DND-41 (cell line): ENCODE measurements at regions not wholly inside any gene's neighbourhood (a gene's known extent, or its start where the extent isn't known, plus 50 kb on each side); places are given as distances from the start of the nearest gene placed in this dataset.

Source experiments
- ATAC-seq: fragments of 200-7000 bp; cut with Tn5 transposase; 3 replicates; pipeline ENCODE4 v1.9.1; 2021; ENCODE audit warnings: low read depth; ENCODE audit not compliant: insufficient read depth
- DNase-seq: peaks from one replicate; pipeline ENCODE4 v3.0.0-alpha.2; 2020
- H2AFZ ChIP-seq: 2 replicates; pipeline ENCODE4 v1.6.0; 2012; ENCODE audit warnings: low read depth, low read length
- H3K27ac ChIP-seq: 2 replicates; pipeline ENCODE4 v1.5.1; 2012; ENCODE audit warnings: low read length, inconsistent platforms
- H3K27me3 ChIP-seq: fragments of 200-600 bp; sonication (generic); 2 replicates; pipeline ENCODE4 v1.6.0; 2012; ENCODE audit warnings: low read length, mild to moderate bottlenecking, inconsistent platforms; ENCODE audit not compliant: insufficient read depth, poor library complexity
- H3K36me3 ChIP-seq: 2 replicates; pipeline ENCODE4 v1.5.1; 2012; ENCODE audit warnings: low read length, inconsistent platforms; ENCODE audit not compliant: insufficient read depth
- H3K4me1 ChIP-seq: 2 replicates; pipeline ENCODE4 v1.5.1; 2012; ENCODE audit warnings: mild to moderate bottlenecking, low read length; ENCODE audit not compliant: insufficient read depth
- H3K4me2 ChIP-seq: 2 replicates; pipeline ENCODE4 v1.6.0; 2012; ENCODE audit warnings: mild to moderate bottlenecking, moderate library complexity, low read length, inconsistent platforms; ENCODE audit not compliant: insufficient read depth
- H3K4me3 ChIP-seq, 2 experiments: fragments of 200-600 bp in 1 of 2; shearing (Covaris generic) in 1 of 2; 2 replicates each; pipeline ENCODE4 v1.5.1; 2012 to 2016; ENCODE audit warnings: inconsistent platforms in 2 of 2, low read length in 2 of 2, mild to moderate bottlenecking in 2 of 2, low read depth in 1 of 2, moderate library complexity in 1 of 2
- H3K79me2 ChIP-seq: 2 replicates; pipeline ENCODE4 v1.6.0; 2012; ENCODE audit warnings: low read length, inconsistent platforms; ENCODE audit not compliant: insufficient read depth
- H3K9ac ChIP-seq: 2 replicates; pipeline ENCODE4 v1.6.0; 2012; ENCODE audit warnings: low read depth, mild to moderate bottlenecking, inconsistent platforms, low read length, moderate library complexity
- H3K9me3 ChIP-seq: 2 replicates; pipeline ENCODE4 v1.5.1; 2012; ENCODE audit warnings: low read length, moderate library complexity, mild to moderate bottlenecking, inconsistent platforms; ENCODE audit not compliant: insufficient read depth, severe bottlenecking
- H4K20me1 ChIP-seq: 2 replicates; pipeline ENCODE4 v1.6.0; 2012; ENCODE audit warnings: low read length; ENCODE audit not compliant: insufficient read depth
- EZH2 ChIP-seq: IDR thresholded peaks from 3 replicates; pipeline ENCODE4 v1.6.1; 2012; ENCODE audit warnings: borderline replicate concordance, low read depth, mild to moderate bottlenecking, moderate library complexity, low read length, inconsistent platforms; ENCODE audit not compliant: severe bottlenecking
- TF ChIP-seq, protein P1 (sequence below): IDR thresholded peaks from 2 replicates; pipeline ENCODE4 v1.5.1; 2012; ENCODE audit warnings: borderline replicate concordance, low read length, moderate library complexity, mild to moderate bottlenecking; ENCODE audit not compliant: poor library complexity, severe bottlenecking; ENCODE audit errors: extremely low read depth

DNA sequence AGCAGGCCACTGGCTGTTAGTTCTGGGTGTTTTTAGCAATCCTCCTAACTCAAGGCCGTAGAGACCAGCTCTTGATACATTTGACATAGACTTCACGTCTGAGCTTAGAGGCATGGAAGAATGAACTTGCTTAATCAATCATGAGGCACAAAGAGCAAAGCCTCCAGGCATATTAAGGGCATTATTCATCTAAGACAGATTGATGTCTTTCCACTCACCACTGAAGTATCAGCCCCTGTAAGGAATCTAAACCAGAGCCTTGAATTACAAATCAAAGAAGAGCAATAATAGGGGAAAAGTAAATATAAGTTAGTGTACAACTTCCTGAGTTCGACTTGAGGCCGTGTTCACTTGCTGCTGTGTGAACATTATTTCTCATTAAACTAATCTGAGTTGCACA lies 1470.7 kb downstream of the AACS start:
- H3K4me2 ChIP-seq = no peak overlapping the region
- H2AFZ ChIP-seq = no peak overlapping the region
- H3K4me3 ChIP-seq = no peak overlapping the region
- no peaks in the 10 kb centered on the region for H3K4me1 ChIP-seq
- H3K27ac ChIP-seq = no peak overlapping the region
- no peaks in the 10 kb centered on the region for H3K36me3 ChIP-seq
- H3K9ac ChIP-seq = no peak overlapping the region
- no peaks in the 10 kb centered on the region for H3K27me3 ChIP-seq
- no peaks in the 10 kb centered on the region for H3K9me3 ChIP-seq
- TF ChIP-seq EZH2 = no peak
- TF ChIP-seq, protein P1, sequence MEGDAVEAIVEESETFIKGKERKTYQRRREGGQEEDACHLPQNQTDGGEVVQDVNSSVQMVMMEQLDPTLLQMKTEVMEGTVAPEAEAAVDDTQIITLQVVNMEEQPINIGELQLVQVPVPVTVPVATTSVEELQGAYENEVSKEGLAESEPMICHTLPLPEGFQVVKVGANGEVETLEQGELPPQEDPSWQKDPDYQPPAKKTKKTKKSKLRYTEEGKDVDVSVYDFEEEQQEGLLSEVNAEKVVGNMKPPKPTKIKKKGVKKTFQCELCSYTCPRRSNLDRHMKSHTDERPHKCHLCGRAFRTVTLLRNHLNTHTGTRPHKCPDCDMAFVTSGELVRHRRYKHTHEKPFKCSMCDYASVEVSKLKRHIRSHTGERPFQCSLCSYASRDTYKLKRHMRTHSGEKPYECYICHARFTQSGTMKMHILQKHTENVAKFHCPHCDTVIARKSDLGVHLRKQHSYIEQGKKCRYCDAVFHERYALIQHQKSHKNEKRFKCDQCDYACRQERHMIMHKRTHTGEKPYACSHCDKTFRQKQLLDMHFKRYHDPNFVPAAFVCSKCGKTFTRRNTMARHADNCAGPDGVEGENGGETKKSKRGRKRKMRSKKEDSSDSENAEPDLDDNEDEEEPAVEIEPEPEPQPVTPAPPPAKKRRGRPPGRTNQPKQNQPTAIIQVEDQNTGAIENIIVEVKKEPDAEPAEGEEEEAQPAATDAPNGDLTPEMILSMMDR = no peak
- no peaks in the 10 kb centered on the region for H4K20me1 ChIP-seq
- DNase-seq (no peak), ATAC-seq (no peak)
- H3K79me2 ChIP-seq = no peaks in the 10 kb centered on the region

DNA sequence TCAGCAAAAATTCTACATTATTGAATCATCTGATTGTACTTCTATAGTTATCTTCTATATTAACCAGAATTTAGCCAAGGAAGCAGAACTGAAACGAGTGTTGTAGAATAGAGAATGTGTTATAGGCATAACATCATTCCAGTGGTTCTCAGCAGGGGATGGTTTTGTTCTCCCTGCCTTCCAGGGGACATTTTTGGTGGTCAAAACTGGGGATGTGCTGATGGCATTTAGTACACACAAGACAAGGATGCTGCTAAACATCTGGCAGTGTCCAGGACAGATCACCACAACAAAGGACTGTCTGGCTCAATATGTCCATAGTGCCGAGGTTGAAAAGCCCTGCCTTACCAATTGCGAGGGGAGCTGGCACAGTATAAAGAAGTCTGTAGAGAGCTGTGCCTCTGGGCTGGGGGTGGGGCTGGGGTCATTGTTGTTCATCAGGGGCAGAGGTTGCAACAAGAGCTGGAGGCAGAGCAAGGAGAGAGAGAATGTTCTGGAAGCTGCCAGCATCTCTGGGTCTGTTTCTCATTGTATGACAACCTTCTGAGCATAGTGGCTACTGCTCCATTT lies 1472.8 kb downstream of the AACS start:
- Histone ChIP-seq H3K27ac (no peak overlapping the region), H2AFZ (no peak overlapping the region), H3K27me3 (no peaks in the 10 kb centered on the region), H3K9me3 (no peaks in the 10 kb centered on the region), H4K20me1 (no peaks in the 10 kb centered on the region), H3K9ac (no peak overlapping the region), H3K4me1 (no peaks in the 10 kb centered on the region), H3K4me2 (no peak overlapping the region), H3K36me3 (no peaks in the 10 kb centered on the region), H3K4me3 (no peak overlapping the region), H3K79me2 (no peaks in the 10 kb centered on the region)
- ATAC-seq = no peak
- no peak for TF ChIP-seq EZH2
- TF ChIP-seq, protein P1 = no peak
- DNase-seq = no peak

DNA sequence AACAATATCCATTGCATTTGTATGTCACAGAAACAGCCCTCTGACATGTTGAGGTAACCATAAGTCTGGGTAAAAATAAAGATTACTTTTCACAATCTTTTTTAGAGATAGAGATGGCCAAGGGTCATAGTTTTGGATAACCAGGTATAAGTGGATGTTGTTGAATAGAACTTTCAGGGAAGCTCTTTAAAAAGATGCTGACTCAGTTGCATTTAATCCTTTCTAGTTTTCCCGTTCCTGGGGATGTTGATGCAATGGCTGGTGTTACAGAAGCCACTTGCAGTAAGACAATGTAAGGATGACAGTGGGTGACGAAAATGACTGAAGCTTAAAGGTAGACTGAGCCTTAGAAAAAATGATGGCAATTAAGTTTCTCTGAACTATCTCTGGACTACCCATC lies 1473.7 kb downstream of the AACS start:
- DNase-seq (no peak), ATAC-seq (no peak)
- Histone ChIP-seq H3K4me2 (no peak overlapping the region), H3K27ac (no peak overlapping the region), H3K9ac (no peak overlapping the region), H2AFZ (no peak overlapping the region), H3K4me3 (no peak overlapping the region), H4K20me1 (no peaks in the 10 kb centered on the region), H3K36me3 (no peaks in the 10 kb centered on the region), H3K4me1 (no peaks in the 10 kb centered on the region), H3K9me3 (no peaks in the 10 kb centered on the region), H3K79me2 (no peaks in the 10 kb centered on the region), H3K27me3 (no peaks in the 10 kb centered on the region)
- TF ChIP-seq, protein P1 = no peak
- no peak for TF ChIP-seq EZH2

DNA sequence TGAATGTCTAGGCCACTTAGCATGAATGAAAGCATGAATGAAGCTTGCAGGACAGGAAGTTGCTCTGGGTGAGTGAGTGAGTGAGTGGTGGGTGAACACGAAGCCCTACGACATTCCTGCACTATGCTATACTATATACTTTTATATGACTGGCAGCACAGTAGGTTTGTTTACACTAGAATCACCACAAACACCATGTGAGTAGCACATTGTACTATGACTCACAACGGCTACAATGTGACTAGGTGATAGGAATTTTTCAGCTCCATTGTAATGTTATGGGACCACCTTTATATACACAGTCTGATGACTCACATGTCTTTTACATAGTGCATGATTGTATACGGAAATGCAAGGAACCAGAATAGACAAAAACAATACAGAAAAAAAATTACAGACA lies 1480.2 kb downstream of the AACS start:
- H3K9ac ChIP-seq = no peak overlapping the region
- no peak overlapping the region for H3K4me2 ChIP-seq
- no peaks in the 10 kb centered on the region for H3K27me3 ChIP-seq
- no peaks in the 10 kb centered on the region for H3K79me2 ChIP-seq
- no peaks in the 10 kb centered on the region for H3K36me3 ChIP-seq
- TF ChIP-seq, protein P1 = no peak
- TF ChIP-seq EZH2 = no peak
- H3K4me1 ChIP-seq = no peaks in the 10 kb centered on the region
- H4K20me1 ChIP-seq = no peaks in the 10 kb centered on the region
- no peaks in the 10 kb centered on the region for H3K9me3 ChIP-seq
- H3K4me3 ChIP-seq = no peak overlapping the region
- DNase-seq (no peak), ATAC-seq (no peak)
- no peak overlapping the region for H3K27ac ChIP-seq
- H2AFZ ChIP-seq = no peak overlapping the region
